Lung (tissue), 11 donors: ENCODE measurements at regions not wholly inside any gene's neighbourhood (a gene's known extent, or its start where the extent isn't known, plus 50 kb on each side); places are given as distances from the start of the nearest gene placed in this dataset.

ENCODE experiments used
- ATAC-seq: fragments of 200-7000 bp; cut with Tn5 transposase; one replicate; pipeline ENCODE4 v1.9.1; 2020; ENCODE audit warnings: moderate number of reproducible peaks; ENCODE audit not compliant: insufficient read depth, low FRiP score
- DNase-seq, 3 donors: peaks; one replicate each; pipeline ENCODE4 v3.0.0-alpha.2; 2013 to 2017
- H3K27ac ChIP-seq, 2 donors: one replicate each; pipeline ENCODE4 v1.5.1; 2013; ENCODE audit warnings: mild to moderate bottlenecking in 2 of 2, moderate library complexity in 2 of 2, control low read depth in 1 of 2, inconsistent platforms in 1 of 2, low read depth in 1 of 2, low read length in 1 of 2
- H3K27me3 ChIP-seq, 3 donors: one replicate each; pipeline ENCODE4 v1.5.1; 2013; ENCODE audit warnings: low read length in 2 of 3; ENCODE audit not compliant: control insufficient read depth in 3 of 3, insufficient read depth in 3 of 3
- H3K36me3 ChIP-seq, 4 donors: one replicate each; pipeline ENCODE4 v1.5.1; 2013; ENCODE audit warnings: low read length in 4 of 4, mild to moderate bottlenecking in 1 of 4, moderate library complexity in 1 of 4; ENCODE audit not compliant: control insufficient read depth in 4 of 4, insufficient read depth in 4 of 4
- H3K4me1 ChIP-seq, 5 donors: one replicate each; pipeline ENCODE4 v1.5.1; 2013; ENCODE audit warnings: low read length in 5 of 5, mild to moderate bottlenecking in 2 of 5, moderate library complexity in 1 of 5; ENCODE audit not compliant: control insufficient read depth in 5 of 5, insufficient read depth in 5 of 5
- H3K4me3 ChIP-seq: one replicate; pipeline ENCODE4 v1.5.1; 2013; ENCODE audit warnings: mild to moderate bottlenecking, control low read depth, moderate library complexity
- H3K9ac ChIP-seq, 2 donors: one replicate each; pipeline ENCODE4 v1.5.1; 2013; ENCODE audit warnings: low read length in 2 of 2, control low read depth in 1 of 2; ENCODE audit not compliant: insufficient read depth in 1 of 2
- H3K9me3 ChIP-seq, 4 donors: one replicate each; pipeline ENCODE4 v1.5.1; 2013; ENCODE audit warnings: low read length in 3 of 4, mild to moderate bottlenecking in 1 of 4, moderate library complexity in 1 of 4; ENCODE audit not compliant: control insufficient read depth in 4 of 4, insufficient read depth in 3 of 4
- WGBS, 2 donors: extraction: QIAGEN DNeasy Blood & Tissue Kit; methylation state at CpG; one replicate each; pipeline ENCODE4 v1.1.7; 2013; 5-methylcytosine and 5-hydroxymethylcytosine counted together
- TF ChIP-seq, protein P1 (sequence below): IDR thresholded peaks from 2 replicates; pipeline ENCODE4 v1.5.1; 2012; ENCODE audit warnings: mild to moderate bottlenecking; ENCODE audit errors: control extremely low read depth, extremely low read depth
- donor health status: control.
- donor health status: control.
- donor health status: Bipolar disorder and iron deficiency.
- donor health status: healthy.
- donor health status: DM: yes; HTN: yes; CAD: no.

- H3K9ac ChIP-seq: no peak overlapping the region
- peaks cover 0 to 3% (median 0%) of the 10 kb centered on the region in 5 donors for H3K4me1 ChIP-seq
- no peak overlapping the region for H3K4me3 ChIP-seq
- H3K36me3 ChIP-seq: no peaks in the 10 kb centered on the region
- DNase-seq (no peak), ATAC-seq (no peak)
- WGBS, 2 donors: 86 to 91% methylated on average over 15 of the region's 15 CpGs
- TF ChIP-seq, protein P1, sequence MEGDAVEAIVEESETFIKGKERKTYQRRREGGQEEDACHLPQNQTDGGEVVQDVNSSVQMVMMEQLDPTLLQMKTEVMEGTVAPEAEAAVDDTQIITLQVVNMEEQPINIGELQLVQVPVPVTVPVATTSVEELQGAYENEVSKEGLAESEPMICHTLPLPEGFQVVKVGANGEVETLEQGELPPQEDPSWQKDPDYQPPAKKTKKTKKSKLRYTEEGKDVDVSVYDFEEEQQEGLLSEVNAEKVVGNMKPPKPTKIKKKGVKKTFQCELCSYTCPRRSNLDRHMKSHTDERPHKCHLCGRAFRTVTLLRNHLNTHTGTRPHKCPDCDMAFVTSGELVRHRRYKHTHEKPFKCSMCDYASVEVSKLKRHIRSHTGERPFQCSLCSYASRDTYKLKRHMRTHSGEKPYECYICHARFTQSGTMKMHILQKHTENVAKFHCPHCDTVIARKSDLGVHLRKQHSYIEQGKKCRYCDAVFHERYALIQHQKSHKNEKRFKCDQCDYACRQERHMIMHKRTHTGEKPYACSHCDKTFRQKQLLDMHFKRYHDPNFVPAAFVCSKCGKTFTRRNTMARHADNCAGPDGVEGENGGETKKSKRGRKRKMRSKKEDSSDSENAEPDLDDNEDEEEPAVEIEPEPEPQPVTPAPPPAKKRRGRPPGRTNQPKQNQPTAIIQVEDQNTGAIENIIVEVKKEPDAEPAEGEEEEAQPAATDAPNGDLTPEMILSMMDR: no peak
- peaks cover 0 to 21% (median 6%) of the 10 kb centered on the region in 3 donors for H3K27me3 ChIP-seq
- no peak overlapping the region for H3K27ac ChIP-seq
- H3K9me3 ChIP-seq: peaks cover 0 to 7% (median 2%) of the 10 kb centered on the region in 4 donors
Measured at GRCh38 chr16:87050142-87050541, 267.1 kb downstream of the C16orf95 start.

DNA sequence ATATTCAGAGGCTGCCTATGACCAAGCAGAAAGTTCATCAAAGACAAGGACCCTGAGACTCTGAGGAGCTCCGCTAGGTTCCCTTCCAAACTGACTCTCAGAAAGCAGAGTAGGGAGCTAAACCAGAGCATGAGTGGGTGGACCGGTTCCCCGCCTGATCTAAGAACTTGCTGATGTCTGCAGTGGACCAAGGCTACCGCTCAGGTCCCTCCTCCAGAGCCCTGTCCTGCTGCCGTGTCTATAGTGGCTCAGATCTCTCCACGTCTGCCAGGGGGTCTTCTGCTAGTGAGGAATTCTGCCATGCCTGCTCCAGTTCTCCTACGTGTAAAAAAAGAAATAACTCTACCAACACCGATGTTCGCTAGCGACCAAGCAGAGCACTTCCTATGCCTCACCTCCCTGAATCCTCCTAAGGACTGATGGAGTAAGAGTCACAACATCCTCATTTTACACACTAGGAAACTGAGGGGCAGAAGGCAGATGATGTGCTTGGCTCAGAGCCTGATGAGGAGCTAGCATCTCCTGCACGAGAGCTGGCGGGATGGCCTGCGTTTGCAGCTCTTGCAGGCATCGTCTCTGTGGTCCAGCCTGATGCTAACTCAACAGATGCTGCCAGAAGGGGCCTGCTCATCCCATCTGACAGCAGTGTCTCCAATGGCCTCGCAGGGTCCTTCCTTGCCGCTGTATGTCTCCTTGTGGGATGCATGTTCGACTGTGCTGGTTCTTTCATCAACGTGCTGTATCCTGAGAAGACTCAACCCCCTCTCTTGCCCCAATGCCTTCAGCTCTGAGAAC, 265.5 kb downstream of the C16orf95 start:
- WGBS, 2 donors: 84% methylated on average over 18 of the region's 18 CpGs
- no peak overlapping the region for H3K27ac ChIP-seq
- H3K4me3 ChIP-seq: no peak overlapping the region
- no peak for ATAC-seq
- TF ChIP-seq, protein P1: no peak
- DNase-seq: no peak
- no peak overlapping the region for H3K9ac ChIP-seq
- H3K36me3 ChIP-seq: no peaks in the 10 kb centered on the region
- peaks cover 0 to 19% (median 6%) of the 10 kb centered on the region in 3 donors for H3K27me3 ChIP-seq
- H3K9me3 ChIP-seq: peaks cover 0 to 7% (median 2%) of the 10 kb centered on the region in 4 donors
- H3K4me1 ChIP-seq: peaks cover 0 to 3% (median 0%) of the 10 kb centered on the region in 5 donors

- Histone ChIP-seq H3K27ac (no peak overlapping the region), H3K4me1 (peaks cover 0 to 3% (median 0%) of the 10 kb centered on the region in 5 donors), H3K9me3 (peaks cover 0 to 7% (median 2%) of the 10 kb centered on the region in 4 donors), H3K27me3 (peaks cover 0 to 13% (median 6%) of the 10 kb centered on the region in 3 donors), H3K4me3 (no peak overlapping the region), H3K36me3 (no peaks in the 10 kb centered on the region), H3K9ac (no peak overlapping the region)
- ATAC-seq (no peak), DNase-seq (no peak)
- 68 to 76% methylated on average over 6 of the region's 6 CpGs for WGBS, 2 donors
- TF ChIP-seq, protein P1: no peak
Measured at GRCh38 chr16:87052506-87052905, 264.7 kb downstream of the C16orf95 start.
